GM19468 (cell line): ENCODE measurements at regions not wholly inside any gene's neighbourhood (a gene's known extent, or its start where the extent isn't known, plus 50 kb on each side); places are given as distances from the start of the nearest gene placed in this dataset.

Source experiments
- ATAC-seq: cut with Tn5 transposase; IDR thresholded peaks from one replicate; pipeline ENCODE4 v1.9.1; 2021; ENCODE audit warnings: mild to moderate bottlenecking, moderate library complexity, moderate number of reproducible peaks; ENCODE audit not compliant: unreplicated experiment; ENCODE audit errors: extremely low read depth

- ATAC-seq = no peak
Measured at GRCh38 chr7:21192657-21193056, 235.2 kb upstream of the SP4 start.

- no peak for ATAC-seq
Measured at GRCh38 chr7:21193895-21194294, 234.0 kb upstream of the SP4 start.

- no peak for ATAC-seq
Measured at GRCh38 chr7:21194936-21195335, 232.9 kb upstream of the SP4 start.

- no peak for ATAC-seq
Measured at GRCh38 chr7:21198921-21199320, 229.0 kb upstream of the SP4 start.

GRCh38 chr7:21200503-21200902 lies 227.4 kb upstream of the SP4 start:
- no peak for ATAC-seq

GRCh38 chr7:21214657-21215056 lies 213.2 kb upstream of the SP4 start:
- no peak for ATAC-seq

GRCh38 chr7:21215307-21215706 lies 212.6 kb upstream of the SP4 start:
- ATAC-seq = no peak

- no peak for ATAC-seq
Measured at GRCh38 chr7:21217365-21217764, 210.5 kb upstream of the SP4 start.

- no peak for ATAC-seq
Measured at GRCh38 chr7:21218155-21218554, 209.7 kb upstream of the SP4 start.

- no peak for ATAC-seq
Measured at GRCh38 chr7:21221130-21221529, 206.8 kb upstream of the SP4 start.

GRCh38 chr7:21238400-21239116 lies 189.3 kb upstream of the SP4 start:
- ATAC-seq = no peak

GRCh38 chr7:21243265-21243664 lies 184.6 kb upstream of the SP4 start:
- no peak for ATAC-seq

- no peak for ATAC-seq
Measured at GRCh38 chr7:21251151-21251800, 176.6 kb upstream of the SP4 start.

GRCh38 chr7:21253740-21254687 lies 173.9 kb upstream of the SP4 start:
- ATAC-seq = peak; percentile 60

GRCh38 chr7:21256310-21256877 lies 171.5 kb upstream of the SP4 start:
- ATAC-seq = no peak

GRCh38 chr7:21260939-21261338 lies 166.9 kb upstream of the SP4 start:
- ATAC-seq = no peak

GRCh38 chr7:21261627-21262594 lies 166.0 kb upstream of the SP4 start:
- ATAC-seq = no peak

- no peak for ATAC-seq
Measured at GRCh38 chr7:21269021-21269420, 158.9 kb upstream of the SP4 start.

- no peak for ATAC-seq
Measured at GRCh38 chr7:21276471-21277035, 151.3 kb upstream of the SP4 start.
